ENCODE measurements at regions not wholly inside any gene's neighbourhood (a gene's known extent, or its start where the extent isn't known, plus 50 kb on each side); places are given as distances from the start of the nearest gene placed in this dataset.

GRCh38 chr11:110974731-110975130, 262.5 kb upstream of the ARHGAP20 start:
- DNase-seq, result no peak

- DNase-seq, result no peak
These were observed 261.3 kb upstream of the ARHGAP20 start for GRCh38 chr11:110973401-110973980.

GRCh38 chr11:110972640-110973039, 260.4 kb upstream of the ARHGAP20 start:
- no peak for DNase-seq

- DNase-seq, result no peak
These were observed 259.9 kb upstream of the ARHGAP20 start for GRCh38 chr11:110972106-110972505.

GRCh38 chr11:110971140-110971539, 258.9 kb upstream of the ARHGAP20 start:
- DNase-seq, result no peak

- DNase-seq, result no peak
These were observed 256.3 kb upstream of the ARHGAP20 start for GRCh38 chr11:110968348-110969062.

- DNase-seq, result no peak
These were observed 253.9 kb upstream of the ARHGAP20 start for GRCh38 chr11:110966131-110966530.

GRCh38 chr11:110962921-110963320, 250.7 kb upstream of the ARHGAP20 start:
- DNase-seq, result no peak

GRCh38 chr11:110960167-110960566, 247.9 kb upstream of the ARHGAP20 start:
- no peak for DNase-seq

GRCh38 chr11:110958216-110958615, 246.0 kb upstream of the ARHGAP20 start:
- DNase-seq, result no peak

- no peak for DNase-seq
These were observed 243.5 kb upstream of the ARHGAP20 start for GRCh38 chr11:110955776-110956175.

GRCh38 chr11:110951950-110952503, 239.8 kb upstream of the ARHGAP20 start:
- DNase-seq, result no peak

GRCh38 chr11:110951037-110951949, 239.1 kb upstream of the ARHGAP20 start:
- DNase-seq, result no peak

- no peak for DNase-seq
These were observed 235.9 kb upstream of the ARHGAP20 start for GRCh38 chr11:110948112-110948511.

GRCh38 chr11:110947096-110947495, 234.9 kb upstream of the ARHGAP20 start:
- DNase-seq, result no peak

- no peak for DNase-seq
These were observed 227.2 kb upstream of the ARHGAP20 start for GRCh38 chr11:110939471-110939870.

GRCh38 chr11:110935018-110935640, 222.9 kb upstream of the ARHGAP20 start:
- DNase-seq, result no peak

- no peak for DNase-seq
These were observed 216.9 kb upstream of the ARHGAP20 start for GRCh38 chr11:110929129-110929528.

- no peak for DNase-seq
These were observed 216.2 kb upstream of the ARHGAP20 start for GRCh38 chr11:110928391-110928790.

- DNase-seq, result no peak
These were observed 209.7 kb upstream of the ARHGAP20 start for GRCh38 chr11:110921742-110922521.

GRCh38 chr11:110919241-110919922, 207.1 kb upstream of the ARHGAP20 start:
- no peak for DNase-seq
